ENCODE measurements at regions not wholly inside any gene's neighbourhood (a gene's known extent, or its start where the extent isn't known, plus 50 kb on each side); places are given as distances from the start of the nearest gene placed in this dataset.

GRCh38 chr5:117652958-117653280 lies 1078.3 kb upstream of the SEMA6A start:
- intact Hi-C loops (cut with DNase I): no loop called here
- 82 to 83% methylated on average over 3 of the region's 3 CpGs for WGBS, 2 donors
- Histone ChIP-seq H3K4me3 (ENCODE audit: low read length in 2 of 2) (no peak overlapping the region), H3K27me3 (ENCODE audit: control insufficient read depth in 1 of 2, insufficient read depth in 2 of 2, low read length in 1 of 2) (peaks cover 0 to 1% of the 10 kb centered on the region in 2 donors), H3K27ac (ENCODE audit: low read depth in 1 of 2, low read length in 2 of 2) (no peak overlapping the region), H3K4me1 (ENCODE audit: control insufficient read depth in 1 of 2, insufficient read depth in 2 of 2, low read length in 2 of 2) (no peaks in the 10 kb centered on the region), H3K36me3 (ENCODE audit: control insufficient read depth in 1 of 2, insufficient read depth in 2 of 2, low read length in 1 of 2) (no peaks in the 10 kb centered on the region), H3K9me3 (ENCODE audit: control insufficient read depth, low read length) (no peaks in the 10 kb centered on the region)
- ATAC-seq (ENCODE audit: low FRiP score) (no peak), DNase-seq (no peak)

DNA sequence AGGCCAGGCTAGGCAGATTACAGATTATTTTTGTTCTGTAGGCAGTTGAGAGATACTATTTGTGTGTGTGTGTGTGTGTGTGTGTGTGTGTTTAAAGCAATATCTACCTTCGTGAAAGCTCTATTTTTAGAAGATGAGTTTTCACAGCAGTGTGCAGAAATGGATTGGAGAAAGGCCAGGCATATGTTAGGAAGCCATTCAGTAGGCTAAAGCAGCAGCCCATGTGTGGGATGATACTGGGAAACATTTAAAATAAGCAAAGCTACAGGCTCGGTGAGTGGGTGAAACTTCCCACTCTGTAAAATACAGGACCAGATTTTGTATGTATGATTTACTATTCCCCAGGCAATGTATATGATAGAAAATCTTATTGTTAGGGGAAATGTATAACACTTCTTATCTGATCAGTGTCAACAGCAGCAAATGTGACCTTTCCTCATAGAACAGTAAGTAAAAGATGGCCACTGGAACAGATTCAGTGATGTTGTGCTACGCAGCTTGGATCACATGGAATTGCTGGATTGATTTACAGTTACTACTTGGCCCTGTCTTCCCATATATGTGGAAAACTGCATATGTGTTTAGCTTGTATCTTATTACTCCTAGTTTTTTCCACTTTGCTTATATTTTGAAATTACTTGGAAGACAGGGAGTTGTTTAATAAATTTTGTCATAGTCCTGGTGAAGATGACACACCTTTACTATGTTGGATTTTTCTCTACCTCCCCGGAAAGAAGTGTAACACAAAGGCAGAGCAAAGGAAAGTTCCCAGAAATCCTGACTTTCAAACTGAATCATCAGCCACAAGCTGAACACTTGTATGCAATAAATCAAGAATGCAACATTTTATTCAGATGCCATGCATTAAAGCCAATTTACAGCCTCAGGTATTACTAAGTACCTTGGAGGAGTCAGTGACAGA lies 1077.7 kb upstream of the SEMA6A start:
- Histone ChIP-seq H3K9me3 (ENCODE audit: control insufficient read depth, low read length) (no peaks in the 10 kb centered on the region), H3K27ac (ENCODE audit: low read depth in 1 of 2, low read length in 2 of 2) (no peak overlapping the region), H3K27me3 (ENCODE audit: control insufficient read depth in 1 of 2, insufficient read depth in 2 of 2, low read length in 1 of 2) (peaks cover 0 to 1% of the 10 kb centered on the region in 2 donors), H3K36me3 (ENCODE audit: control insufficient read depth in 1 of 2, insufficient read depth in 2 of 2, low read length in 1 of 2) (no peaks in the 10 kb centered on the region), H3K4me3 (ENCODE audit: low read length in 2 of 2) (no peak overlapping the region), H3K4me1 (ENCODE audit: control insufficient read depth in 1 of 2, insufficient read depth in 2 of 2, low read length in 2 of 2) (no peaks in the 10 kb centered on the region)
- intact Hi-C loops (cut with DNase I): no loop called here
- DNase-seq: no peak
- 56 to 68% methylated on average over 4 of the region's 4 CpGs for WGBS, 2 donors
- ATAC-seq (ENCODE audit: low FRiP score): no peak

DNA sequence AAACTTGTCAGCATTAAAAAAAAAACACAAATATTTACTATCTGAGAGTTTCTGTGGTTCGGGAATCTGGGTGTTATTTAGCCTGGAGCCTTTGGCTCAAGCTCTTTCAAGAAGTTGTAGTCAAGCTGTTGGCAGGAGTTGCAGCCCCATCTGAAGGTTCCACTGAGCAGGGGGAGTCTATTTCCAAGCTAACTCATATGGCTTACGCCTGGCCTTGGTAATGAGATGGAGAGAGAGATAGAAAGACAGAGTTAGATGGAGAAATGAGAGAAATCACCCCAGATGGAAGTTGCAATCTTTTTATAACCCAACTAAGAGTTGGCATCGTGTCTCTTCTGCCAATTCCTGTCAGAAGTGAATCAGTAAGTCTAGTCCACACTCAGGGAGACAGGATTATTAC lies 1075.2 kb upstream of the SEMA6A start:
- H3K36me3 ChIP-seq (ENCODE audit: control insufficient read depth in 1 of 2, insufficient read depth in 2 of 2, low read length in 1 of 2): no peaks in the 10 kb centered on the region
- H3K9me3 ChIP-seq (ENCODE audit: control insufficient read depth, low read length): no peaks in the 10 kb centered on the region
- peaks cover 0 to 1% of the 10 kb centered on the region in 2 donors for H3K27me3 ChIP-seq (ENCODE audit: control insufficient read depth in 1 of 2, insufficient read depth in 2 of 2, low read length in 1 of 2)
- intact Hi-C loops (cut with DNase I): no loop called here
- H3K27ac ChIP-seq (ENCODE audit: low read depth in 1 of 2, low read length in 2 of 2): no peak overlapping the region
- ATAC-seq (ENCODE audit: low FRiP score) (no peak), DNase-seq (no peak)
- WGBS, 2 donors: 74 to 84% methylated on average over 3 of the region's 3 CpGs
- H3K4me3 ChIP-seq (ENCODE audit: low read length in 2 of 2): no peak overlapping the region
- no peaks in the 10 kb centered on the region for H3K4me1 ChIP-seq (ENCODE audit: control insufficient read depth in 1 of 2, insufficient read depth in 2 of 2, low read length in 2 of 2)

- Histone ChIP-seq H3K27ac (ENCODE audit: low read depth in 1 of 2, low read length in 2 of 2) (no peak overlapping the region), H3K4me3 (ENCODE audit: low read length in 2 of 2) (no peak overlapping the region), H3K36me3 (ENCODE audit: control insufficient read depth in 1 of 2, insufficient read depth in 2 of 2, low read length in 1 of 2) (no peaks in the 10 kb centered on the region), H3K27me3 (ENCODE audit: control insufficient read depth in 1 of 2, insufficient read depth in 2 of 2, low read length in 1 of 2) (no peaks in the 10 kb centered on the region), H3K4me1 (ENCODE audit: control insufficient read depth in 1 of 2, insufficient read depth in 2 of 2, low read length in 2 of 2) (no peaks in the 10 kb centered on the region), H3K9me3 (ENCODE audit: control insufficient read depth, low read length) (no peaks in the 10 kb centered on the region)
- DNase-seq (no peak), ATAC-seq (ENCODE audit: low FRiP score) (no peak)
- intact Hi-C loops (cut with DNase I): no loop called here
Measured at GRCh38 chr5:117645400-117645799, 1070.8 kb upstream of the SEMA6A start.

GRCh38 chr5:117638581-117638980 lies 1064.0 kb upstream of the SEMA6A start:
- DNase-seq (no peak), ATAC-seq (ENCODE audit: low FRiP score) (no peak)
- intact Hi-C loops (cut with DNase I): no loop called here

DNA sequence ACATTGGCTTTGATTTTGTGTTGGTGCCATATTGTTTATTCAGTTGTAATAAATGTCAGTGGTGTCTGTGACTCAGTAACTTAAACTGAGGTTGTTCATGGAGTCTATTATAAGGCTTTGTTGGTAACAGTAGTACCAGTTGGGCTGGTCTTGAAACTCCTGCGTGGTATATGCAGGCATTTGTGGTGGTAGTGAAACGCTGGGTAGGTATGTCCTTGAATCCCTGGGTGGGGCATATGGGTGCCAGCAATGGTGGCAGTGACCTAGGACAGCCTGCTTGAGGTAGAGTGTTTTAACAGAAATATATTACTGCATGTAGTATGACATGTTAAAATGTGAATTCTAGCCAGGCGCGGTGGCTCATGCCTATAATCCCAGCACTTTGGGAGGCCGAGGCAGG lies 1058.5 kb upstream of the SEMA6A start:
- Histone ChIP-seq H3K4me3 (ENCODE audit: low read length in 2 of 2) (no peak overlapping the region), H3K4me1 (ENCODE audit: control insufficient read depth in 1 of 2, insufficient read depth in 2 of 2, low read length in 2 of 2) (no peaks in the 10 kb centered on the region), H3K36me3 (ENCODE audit: control insufficient read depth in 1 of 2, insufficient read depth in 2 of 2, low read length in 1 of 2) (no peaks in the 10 kb centered on the region), H3K27me3 (ENCODE audit: control insufficient read depth in 1 of 2, insufficient read depth in 2 of 2, low read length in 1 of 2) (no peaks in the 10 kb centered on the region), H3K9me3 (ENCODE audit: control insufficient read depth, low read length) (no peaks in the 10 kb centered on the region), H3K27ac (ENCODE audit: low read depth in 1 of 2, low read length in 2 of 2) (no peak overlapping the region)
- intact Hi-C loops (cut with DNase I): no loop called here
- DNase-seq (no peak), ATAC-seq (ENCODE audit: low FRiP score) (no peak)
- 92 to 94% methylated on average over 5 of the region's 5 CpGs for WGBS, 2 donors

More at GRCh38 chr5:117638581-117638980, 1064.0 kb upstream of the SEMA6A start:
- H3K36me3 ChIP-seq (ENCODE audit: control insufficient read depth in 1 of 2, insufficient read depth in 2 of 2, low read length in 1 of 2): no peaks in the 10 kb centered on the region
- H3K9me3 ChIP-seq (ENCODE audit: control insufficient read depth, low read length): no peaks in the 10 kb centered on the region
- H3K27ac ChIP-seq (ENCODE audit: low read depth in 1 of 2, low read length in 2 of 2): no peak overlapping the region
- no peaks in the 10 kb centered on the region for H3K4me1 ChIP-seq (ENCODE audit: control insufficient read depth in 1 of 2, insufficient read depth in 2 of 2, low read length in 2 of 2)
- WGBS, 2 donors: 72 to 73% methylated on average over 2 of the region's 2 CpGs
- H3K4me3 ChIP-seq (ENCODE audit: low read length in 2 of 2): no peak overlapping the region
- no peaks in the 10 kb centered on the region for H3K27me3 ChIP-seq (ENCODE audit: control insufficient read depth in 1 of 2, insufficient read depth in 2 of 2, low read length in 1 of 2)

GRCh38 chr5:117624201-117624600 lies 1049.6 kb upstream of the SEMA6A start:
- ATAC-seq (ENCODE audit: low FRiP score): no peak

GRCh38 chr5:117623042-117623805 lies 1048.6 kb upstream of the SEMA6A start:
- H3K4me3 ChIP-seq (ENCODE audit: low read length in 2 of 2): no peak overlapping the region
- no peak overlapping the region for H3K27ac ChIP-seq (ENCODE audit: low read depth in 1 of 2, low read length in 2 of 2)
- no peaks in the 10 kb centered on the region for H3K36me3 ChIP-seq (ENCODE audit: control insufficient read depth in 1 of 2, insufficient read depth in 2 of 2, low read length in 1 of 2)
- 37 to 42% methylated on average over 3 of the region's 3 CpGs for WGBS, 2 donors
- no peak for DNase-seq
- H3K4me1 ChIP-seq (ENCODE audit: control insufficient read depth in 1 of 2, insufficient read depth in 2 of 2, low read length in 2 of 2): no peaks in the 10 kb centered on the region
- H3K27me3 ChIP-seq (ENCODE audit: control insufficient read depth in 1 of 2, insufficient read depth in 2 of 2, low read length in 1 of 2): no peaks in the 10 kb centered on the region
- intact Hi-C loops (cut with DNase I): no loop called here
- H3K9me3 ChIP-seq (ENCODE audit: control insufficient read depth, low read length): no peaks in the 10 kb centered on the region
- ATAC-seq (ENCODE audit: low FRiP score): no peak

More at GRCh38 chr5:117624201-117624600, 1049.6 kb upstream of the SEMA6A start:
- H3K27me3 ChIP-seq (ENCODE audit: control insufficient read depth in 1 of 2, insufficient read depth in 2 of 2, low read length in 1 of 2): no peaks in the 10 kb centered on the region
- no peak overlapping the region for H3K27ac ChIP-seq (ENCODE audit: low read depth in 1 of 2, low read length in 2 of 2)
- H3K36me3 ChIP-seq (ENCODE audit: control insufficient read depth in 1 of 2, insufficient read depth in 2 of 2, low read length in 1 of 2): no peaks in the 10 kb centered on the region
- 84 to 90% methylated on average over 3 of the region's 3 CpGs for WGBS, 2 donors
- intact Hi-C loops (cut with DNase I): no loop called here
- H3K4me1 ChIP-seq (ENCODE audit: control insufficient read depth in 1 of 2, insufficient read depth in 2 of 2, low read length in 2 of 2): no peaks in the 10 kb centered on the region
- H3K4me3 ChIP-seq (ENCODE audit: low read length in 2 of 2): no peak overlapping the region
- DNase-seq: no peak
- no peaks in the 10 kb centered on the region for H3K9me3 ChIP-seq (ENCODE audit: control insufficient read depth, low read length)

GRCh38 chr5:117621921-117622320 lies 1047.3 kb upstream of the SEMA6A start:
- no peaks in the 10 kb centered on the region for H3K27me3 ChIP-seq (ENCODE audit: control insufficient read depth in 1 of 2, insufficient read depth in 2 of 2, low read length in 1 of 2)
- H3K36me3 ChIP-seq (ENCODE audit: control insufficient read depth in 1 of 2, insufficient read depth in 2 of 2, low read length in 1 of 2): no peaks in the 10 kb centered on the region
- H3K27ac ChIP-seq (ENCODE audit: low read depth in 1 of 2, low read length in 2 of 2): no peak overlapping the region
- 78 to 87% methylated on average over 1 of the region's 1 CpG for WGBS, 2 donors
- intact Hi-C loops (cut with DNase I): no loop called here
- no peaks in the 10 kb centered on the region for H3K4me1 ChIP-seq (ENCODE audit: control insufficient read depth in 1 of 2, insufficient read depth in 2 of 2, low read length in 2 of 2)
- H3K9me3 ChIP-seq (ENCODE audit: control insufficient read depth, low read length): no peaks in the 10 kb centered on the region
- no peak for ATAC-seq (ENCODE audit: low FRiP score)
- no peak for DNase-seq
- H3K4me3 ChIP-seq (ENCODE audit: low read length in 2 of 2): no peak overlapping the region

Measured in aorta (tissue), 5 donors.